ENCODE measurements at regions not wholly inside any gene's neighbourhood (a gene's known extent, or its start where the extent isn't known, plus 50 kb on each side); places are given as distances from the start of the nearest gene placed in this dataset.

DNA sequence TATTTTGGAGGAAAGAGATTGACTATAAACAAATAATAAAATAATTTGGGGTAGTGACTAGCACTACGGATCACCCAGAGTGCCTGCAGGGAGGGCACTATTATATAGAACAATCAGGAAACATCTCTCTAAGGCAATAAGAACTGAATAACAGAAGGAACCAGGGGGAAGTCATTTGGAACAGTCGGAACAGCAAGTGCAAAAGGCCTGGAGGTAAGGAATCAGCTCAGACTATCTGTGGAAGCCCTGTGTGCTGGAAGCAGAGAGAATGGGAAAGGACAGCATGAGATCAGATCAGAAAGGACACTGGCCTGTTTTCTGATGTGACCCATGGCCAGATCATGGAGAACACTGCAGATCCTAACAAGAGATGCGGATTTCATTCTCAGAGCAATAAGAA is 357.6 kb downstream of the EFNA5 start:
- TF ChIP-seq, protein P1, sequence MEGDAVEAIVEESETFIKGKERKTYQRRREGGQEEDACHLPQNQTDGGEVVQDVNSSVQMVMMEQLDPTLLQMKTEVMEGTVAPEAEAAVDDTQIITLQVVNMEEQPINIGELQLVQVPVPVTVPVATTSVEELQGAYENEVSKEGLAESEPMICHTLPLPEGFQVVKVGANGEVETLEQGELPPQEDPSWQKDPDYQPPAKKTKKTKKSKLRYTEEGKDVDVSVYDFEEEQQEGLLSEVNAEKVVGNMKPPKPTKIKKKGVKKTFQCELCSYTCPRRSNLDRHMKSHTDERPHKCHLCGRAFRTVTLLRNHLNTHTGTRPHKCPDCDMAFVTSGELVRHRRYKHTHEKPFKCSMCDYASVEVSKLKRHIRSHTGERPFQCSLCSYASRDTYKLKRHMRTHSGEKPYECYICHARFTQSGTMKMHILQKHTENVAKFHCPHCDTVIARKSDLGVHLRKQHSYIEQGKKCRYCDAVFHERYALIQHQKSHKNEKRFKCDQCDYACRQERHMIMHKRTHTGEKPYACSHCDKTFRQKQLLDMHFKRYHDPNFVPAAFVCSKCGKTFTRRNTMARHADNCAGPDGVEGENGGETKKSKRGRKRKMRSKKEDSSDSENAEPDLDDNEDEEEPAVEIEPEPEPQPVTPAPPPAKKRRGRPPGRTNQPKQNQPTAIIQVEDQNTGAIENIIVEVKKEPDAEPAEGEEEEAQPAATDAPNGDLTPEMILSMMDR (IDR thresholded peaks at IDR 0.05; ENCODE audit: insufficient read depth, low read depth, low read length) = no peak
- TF ChIP-seq EZH2 (IDR thresholded peaks at IDR 0.05; ENCODE audit: insufficient read depth, low read length) = no peak

Data from astrocyte (in vitro differentiated cells and primary cell).